OCI-LY1 (cell line): ENCODE measurements at regions not wholly inside any gene's neighbourhood (a gene's known extent, or its start where the extent isn't known, plus 50 kb on each side); places are given as distances from the start of the nearest gene placed in this dataset.

Experiments used
- EZH2 ChIP-seq: fragments of 200-600 bp; sonication (generic), shearing (Covaris generic); IDR thresholded peaks from 2 replicates; pipeline ENCODE4 v1.8.0; 2017; ENCODE audit warnings: borderline replicate concordance, mixed run types, mild to moderate bottlenecking, antibody characterized with exemption, low read length, moderate library complexity, mixed read lengths
- TF ChIP-seq, protein P1 (sequence below): fragments of 200-600 bp; sonication (generic), shearing (Covaris generic); IDR thresholded peaks from 2 replicates; pipeline ENCODE4 v1.5.1; 2017; ENCODE audit warnings: mild to moderate bottlenecking, antibody characterized with exemption, low read length, moderate library complexity, mixed read lengths

DNA sequence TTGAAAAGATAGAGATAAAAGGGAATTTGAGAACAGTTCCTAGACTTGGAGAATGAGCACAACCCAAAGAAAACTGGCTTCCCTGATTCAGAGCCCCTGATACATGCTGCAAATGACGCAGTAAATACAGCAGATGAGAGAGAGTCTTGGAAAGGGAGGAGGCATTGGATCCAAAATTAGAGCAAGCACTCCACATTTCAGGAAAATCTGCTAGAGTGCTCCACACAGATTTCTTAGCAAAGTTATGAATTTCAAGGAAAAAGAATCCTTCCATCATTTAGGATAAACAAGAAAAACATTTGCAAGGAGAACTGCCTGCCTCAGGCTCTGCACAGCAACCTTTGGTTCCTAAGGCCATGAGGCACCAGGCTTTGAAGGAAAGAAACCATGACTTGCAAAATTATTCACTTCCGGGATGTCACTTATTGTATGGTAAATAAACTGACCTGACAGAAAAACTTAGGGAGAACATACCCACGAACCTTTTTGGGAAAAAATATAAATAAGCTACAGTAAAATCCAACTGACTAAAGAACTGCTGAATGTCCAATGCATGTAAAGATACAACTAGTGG lies 89.8 kb upstream of the RTL6 start:
- TF ChIP-seq, protein P1, sequence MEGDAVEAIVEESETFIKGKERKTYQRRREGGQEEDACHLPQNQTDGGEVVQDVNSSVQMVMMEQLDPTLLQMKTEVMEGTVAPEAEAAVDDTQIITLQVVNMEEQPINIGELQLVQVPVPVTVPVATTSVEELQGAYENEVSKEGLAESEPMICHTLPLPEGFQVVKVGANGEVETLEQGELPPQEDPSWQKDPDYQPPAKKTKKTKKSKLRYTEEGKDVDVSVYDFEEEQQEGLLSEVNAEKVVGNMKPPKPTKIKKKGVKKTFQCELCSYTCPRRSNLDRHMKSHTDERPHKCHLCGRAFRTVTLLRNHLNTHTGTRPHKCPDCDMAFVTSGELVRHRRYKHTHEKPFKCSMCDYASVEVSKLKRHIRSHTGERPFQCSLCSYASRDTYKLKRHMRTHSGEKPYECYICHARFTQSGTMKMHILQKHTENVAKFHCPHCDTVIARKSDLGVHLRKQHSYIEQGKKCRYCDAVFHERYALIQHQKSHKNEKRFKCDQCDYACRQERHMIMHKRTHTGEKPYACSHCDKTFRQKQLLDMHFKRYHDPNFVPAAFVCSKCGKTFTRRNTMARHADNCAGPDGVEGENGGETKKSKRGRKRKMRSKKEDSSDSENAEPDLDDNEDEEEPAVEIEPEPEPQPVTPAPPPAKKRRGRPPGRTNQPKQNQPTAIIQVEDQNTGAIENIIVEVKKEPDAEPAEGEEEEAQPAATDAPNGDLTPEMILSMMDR: no peak
- TF ChIP-seq EZH2: no peak
